ENCODE measurements at regions not wholly inside any gene's neighbourhood (a gene's known extent, or its start where the extent isn't known, plus 50 kb on each side); places are given as distances from the start of the nearest gene placed in this dataset.

- ChIA-PET POLR2A (no interaction called here), CTCF (interaction anchor here (0.6 kb wide), 1 partner anchor 94 kb away, joined by 3 read pairs; no protein-coding TSS in a partner anchor)
- no peak for ATAC-seq
- intact Hi-C loops (cut with micrococcal nuclease) = no loop called here
- Mint-ChIP-seq H3K4me3 (no peak overlapping the region), H3K27ac (no peak overlapping the region), H3K27me3 (peaks cover 9% of the 10 kb centered on the region), H3K36me3 (ENCODE audit: low read depth) (no peaks in the 10 kb centered on the region), H3K9me3 (no peaks in the 10 kb centered on the region), H3K4me1 (ENCODE audit: low read depth) (peaks cover 17% of the 10 kb centered on the region)
- no peak for DNase-seq
- no peak for TF ChIP-seq CTCF (IDR thresholded peaks at IDR 0.05)
Measured at GRCh38 chr6:4607793-4608192, 168.4 kb upstream of the CDYL start.

GRCh38 chr6:4606821-4607704 is 169.1 kb upstream of the CDYL start:
- CTCF ChIA-PET = interaction anchor here (0.6 kb wide), 1 partner anchor 95 kb away, joined by 3 read pairs; no protein-coding TSS in a partner anchor
- Mint-ChIP-seq H3K27me3 (peaks cover 9% of the 10 kb centered on the region), H3K4me3 (no peak overlapping the region), H3K36me3 (ENCODE audit: low read depth) (no peaks in the 10 kb centered on the region), H3K4me1 (ENCODE audit: low read depth) (peaks cover 17% of the 10 kb centered on the region), H3K27ac (no peak overlapping the region), H3K9me3 (no peaks in the 10 kb centered on the region)
- TF ChIP-seq CTCF (IDR thresholded peaks at IDR 0.05) = no peak
- ATAC-seq (no peak), DNase-seq (no peak)
- intact Hi-C loops (cut with micrococcal nuclease) = no loop called here
- POLR2A ChIA-PET = no interaction called here

GRCh38 chr6:4606016-4606415 is 170.2 kb upstream of the CDYL start:
- H3K4me1 Mint-ChIP-seq (ENCODE audit: low read depth) = peaks cover 17% of the 10 kb centered on the region
- no peak for ATAC-seq
- peaks cover 9% of the 10 kb centered on the region for H3K27me3 Mint-ChIP-seq
- no peak overlapping the region for H3K27ac Mint-ChIP-seq
- no peak for TF ChIP-seq CTCF (IDR thresholded peaks at IDR 0.05)
- POLR2A ChIA-PET = no interaction called here
- H3K36me3 Mint-ChIP-seq (ENCODE audit: low read depth) = no peaks in the 10 kb centered on the region
- CTCF ChIA-PET = no interaction called here
- DNase-seq = no peak
- intact Hi-C loops (cut with micrococcal nuclease) = no loop called here
- H3K9me3 Mint-ChIP-seq = no peaks in the 10 kb centered on the region
- no peak overlapping the region for H3K4me3 Mint-ChIP-seq

GRCh38 chr6:4603856-4604369 is 172.3 kb upstream of the CDYL start:
- Mint-ChIP-seq H3K4me3 (no peak overlapping the region), H3K9me3 (no peaks in the 10 kb centered on the region), H3K27me3 (peaks cover 9% of the 10 kb centered on the region), H3K27ac (no peak overlapping the region), H3K36me3 (ENCODE audit: low read depth) (no peaks in the 10 kb centered on the region), H3K4me1 (ENCODE audit: low read depth) (peaks cover 13% of the 10 kb centered on the region)
- TF ChIP-seq CTCF (IDR thresholded peaks at IDR 0.05) = no peak
- intact Hi-C loops (cut with micrococcal nuclease) = no loop called here
- CTCF ChIA-PET = no interaction called here
- ATAC-seq (no peak), DNase-seq (no peak)
- POLR2A ChIA-PET = no interaction called here

GRCh38 chr6:4603291-4603690 is 172.9 kb upstream of the CDYL start:
- TF ChIP-seq CTCF (IDR thresholded peaks at IDR 0.05) = no peak
- DNase-seq = no peak

More at GRCh38 chr6:4603291-4603690, 172.9 kb upstream of the CDYL start:
- Mint-ChIP-seq H3K27me3 (peaks cover 11% of the 10 kb centered on the region), H3K36me3 (ENCODE audit: low read depth) (no peaks in the 10 kb centered on the region), H3K4me1 (ENCODE audit: low read depth) (peaks cover 13% of the 10 kb centered on the region), H3K9me3 (no peaks in the 10 kb centered on the region), H3K27ac (no peak overlapping the region), H3K4me3 (no peak overlapping the region)
- CTCF ChIA-PET = no interaction called here
- no peak for ATAC-seq
- intact Hi-C loops (cut with micrococcal nuclease) = no loop called here
- POLR2A ChIA-PET = interaction anchor here (0.6 kb wide), 1 partner anchor 42 kb away, joined by 3 read pairs; no protein-coding TSS in a partner anchor

Measured in activated CD8-positive, alpha-beta T cell treated with anti-CD3 and anti-CD28 coated beads for 36 hours (primary cell).